ENCODE measurements at regions not wholly inside any gene's neighbourhood (a gene's known extent, or its start where the extent isn't known, plus 50 kb on each side); places are given as distances from the start of the nearest gene placed in this dataset.
"Not testable (repeated sequence)": the region's sequence is repeated elsewhere in the genome, so short reads cannot be mapped to it uniquely, and the experiment has no call there.

DNA sequence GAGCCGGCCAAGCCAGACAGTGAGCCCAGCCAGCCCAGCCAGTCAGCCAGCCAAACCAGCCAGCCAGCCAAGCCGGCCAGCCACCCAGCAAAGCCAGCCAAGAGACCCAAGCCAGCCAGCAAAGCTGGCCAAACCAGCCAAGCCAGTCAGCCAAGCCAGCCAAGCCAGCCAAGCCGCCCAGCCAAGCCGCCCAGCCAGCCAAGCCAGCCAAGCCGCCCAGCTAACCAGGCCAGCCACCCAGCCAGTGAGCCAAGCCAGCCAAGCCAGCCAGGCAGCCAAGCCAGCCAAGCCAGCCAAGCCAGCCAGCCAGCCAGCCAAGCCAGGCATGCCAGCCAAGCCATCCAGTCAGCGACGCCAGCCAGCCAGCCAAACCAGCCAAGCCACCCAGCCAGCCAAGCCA, 1596.9 kb downstream of the RPIA start:
- TF ChIP-seq POLR2AphosphoS5 (IDR thresholded peaks at IDR 0.05): not testable (repeated sequence)
- TF ChIP-seq, protein P1, sequence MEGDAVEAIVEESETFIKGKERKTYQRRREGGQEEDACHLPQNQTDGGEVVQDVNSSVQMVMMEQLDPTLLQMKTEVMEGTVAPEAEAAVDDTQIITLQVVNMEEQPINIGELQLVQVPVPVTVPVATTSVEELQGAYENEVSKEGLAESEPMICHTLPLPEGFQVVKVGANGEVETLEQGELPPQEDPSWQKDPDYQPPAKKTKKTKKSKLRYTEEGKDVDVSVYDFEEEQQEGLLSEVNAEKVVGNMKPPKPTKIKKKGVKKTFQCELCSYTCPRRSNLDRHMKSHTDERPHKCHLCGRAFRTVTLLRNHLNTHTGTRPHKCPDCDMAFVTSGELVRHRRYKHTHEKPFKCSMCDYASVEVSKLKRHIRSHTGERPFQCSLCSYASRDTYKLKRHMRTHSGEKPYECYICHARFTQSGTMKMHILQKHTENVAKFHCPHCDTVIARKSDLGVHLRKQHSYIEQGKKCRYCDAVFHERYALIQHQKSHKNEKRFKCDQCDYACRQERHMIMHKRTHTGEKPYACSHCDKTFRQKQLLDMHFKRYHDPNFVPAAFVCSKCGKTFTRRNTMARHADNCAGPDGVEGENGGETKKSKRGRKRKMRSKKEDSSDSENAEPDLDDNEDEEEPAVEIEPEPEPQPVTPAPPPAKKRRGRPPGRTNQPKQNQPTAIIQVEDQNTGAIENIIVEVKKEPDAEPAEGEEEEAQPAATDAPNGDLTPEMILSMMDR (IDR thresholded peaks at IDR 0.05 in 8 of 11, conservative IDR thresholded peaks at IDR 0.05 in 3 of 11): not testable (repeated sequence)
